WTC11 (cell line): ENCODE measurements at regions not wholly inside any gene's neighbourhood (a gene's known extent, or its start where the extent isn't known, plus 50 kb on each side); places are given as distances from the start of the nearest gene placed in this dataset.

ENCODE experiments used
- GRHL2 ChIP-seq: fragments of 250-450 bp; sonication (Bioruptor Pico); IDR thresholded peaks from 2 replicates; pipeline ENCODE4 v1.8.0; 2022; ENCODE audit warnings: mild to moderate bottlenecking, moderate library complexity; ENCODE audit not compliant: insufficient replicate concordance, severe bottlenecking
- IRF2 ChIP-seq: sonication (generic); formaldehyde crosslinking; IDR thresholded peaks from 2 replicates; pipeline ENCODE4 v1.8.0; 2022; ENCODE audit warnings: low read depth, missing genetic modification reagents, borderline replicate concordance
- KAT7 ChIP-seq: sonication (generic); formaldehyde crosslinking; IDR thresholded peaks from 2 replicates; pipeline ENCODE4 v1.8.1; 2023; ENCODE audit warnings: missing genetic modification reagents, mild to moderate bottlenecking, borderline replicate concordance
- NR2C2 ChIP-seq: sonication (generic); formaldehyde crosslinking; IDR thresholded peaks from 2 replicates; pipeline ENCODE4 v1.8.0; 2022; ENCODE audit warnings: mild to moderate bottlenecking, missing genetic modification reagents
- NR3C1 ChIP-seq: sonication (generic); formaldehyde crosslinking; conservative IDR thresholded peaks from 2 replicates; pipeline ENCODE4 v1.8.1; 2023; ENCODE audit warnings: low read depth, mild to moderate bottlenecking, missing genetic modification reagents
- ZNF138 ChIP-seq: sonication (generic); formaldehyde crosslinking; conservative IDR thresholded peaks from 2 replicates; pipeline ENCODE4 v1.8.1; 2022; ENCODE audit warnings: mild to moderate bottlenecking, moderate library complexity, missing genetic modification reagents
- TF ChIP-seq, protein P1 (sequence below): sonication (generic); formaldehyde crosslinking; IDR thresholded peaks from 2 replicates; pipeline ENCODE4 v1.8.1; 2023; ENCODE audit warnings: mild to moderate bottlenecking, missing genetic modification reagents, borderline replicate concordance
- TF ChIP-seq, protein P2 (sequence below): sonication (generic); formaldehyde crosslinking; IDR thresholded peaks from 2 replicates; pipeline ENCODE4 v1.8.0; 2022; ENCODE audit warnings: mild to moderate bottlenecking, missing genetic modification reagents
- TF ChIP-seq, protein P3 (sequence below): sonication (generic); formaldehyde crosslinking; IDR thresholded peaks from 2 replicates; pipeline ENCODE4 v1.8.1; 2022; ENCODE audit warnings: mild to moderate bottlenecking, missing genetic modification reagents, moderate library complexity, borderline replicate concordance
- TF ChIP-seq, protein P4 (sequence below): sonication (generic); formaldehyde crosslinking; IDR thresholded peaks from 2 replicates; pipeline ENCODE4 v1.8.1; 2023; ENCODE audit warnings: mild to moderate bottlenecking, missing genetic modification reagents
- TF ChIP-seq, protein P5 (sequence below): fragments of 200-600 bp; IDR thresholded peaks from 2 replicates; pipeline ENCODE4 v1.8.0; 2022; ENCODE audit warnings: antibody characterized with exemption
- TF ChIP-seq, protein P6 (sequence below): sonication (generic); formaldehyde crosslinking; IDR thresholded peaks from 2 replicates; pipeline ENCODE4 v1.8.0; 2023; ENCODE audit warnings: missing genetic modification reagents
- TF ChIP-seq, protein P7 (sequence below): sonication (generic); formaldehyde crosslinking; IDR thresholded peaks from 2 replicates; pipeline ENCODE4 v1.8.1; 2023; ENCODE audit warnings: mild to moderate bottlenecking, missing genetic modification reagents, moderate library complexity
- TF ChIP-seq, protein P8 (sequence below): fragments of 250-450 bp; sonication (Bioruptor Pico); IDR thresholded peaks from 2 replicates; pipeline ENCODE4 v1.9.0; 2021; ENCODE audit warnings: moderate library complexity, mild to moderate bottlenecking, inconsistent platforms, borderline replicate concordance

DNA sequence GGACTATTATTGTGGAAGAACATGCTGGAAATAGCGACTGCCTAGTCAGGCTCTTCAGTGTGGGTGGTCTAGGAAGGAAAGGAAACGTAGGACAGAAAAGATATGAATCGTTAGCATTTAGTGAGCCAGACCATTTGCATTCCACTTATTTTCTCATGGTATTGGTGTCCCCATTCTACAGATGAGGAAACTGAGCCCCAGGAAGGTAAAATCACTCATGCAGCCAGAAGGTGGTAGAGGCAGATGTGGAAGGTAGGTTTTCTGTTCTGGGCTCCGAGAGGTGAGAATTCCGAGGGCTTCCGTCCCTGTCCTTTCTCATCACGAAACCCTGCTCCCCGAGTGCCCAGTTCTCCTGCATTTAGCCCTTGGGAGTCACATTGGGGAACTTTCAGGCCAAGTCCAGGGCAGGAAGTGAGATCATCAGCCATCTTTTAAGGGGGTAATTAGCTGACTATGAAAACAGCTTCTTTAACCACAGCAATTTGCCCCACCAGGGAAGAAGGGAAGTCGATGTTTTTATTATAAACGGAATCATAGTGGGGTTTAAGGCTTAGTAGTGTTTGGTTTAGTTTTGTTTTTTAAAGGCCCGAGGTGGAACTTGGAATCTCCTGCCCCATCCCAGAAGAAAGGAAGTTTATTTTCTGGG, 110.7 kb upstream of the IRX3 start (continued):
- TF ChIP-seq, protein P1, sequence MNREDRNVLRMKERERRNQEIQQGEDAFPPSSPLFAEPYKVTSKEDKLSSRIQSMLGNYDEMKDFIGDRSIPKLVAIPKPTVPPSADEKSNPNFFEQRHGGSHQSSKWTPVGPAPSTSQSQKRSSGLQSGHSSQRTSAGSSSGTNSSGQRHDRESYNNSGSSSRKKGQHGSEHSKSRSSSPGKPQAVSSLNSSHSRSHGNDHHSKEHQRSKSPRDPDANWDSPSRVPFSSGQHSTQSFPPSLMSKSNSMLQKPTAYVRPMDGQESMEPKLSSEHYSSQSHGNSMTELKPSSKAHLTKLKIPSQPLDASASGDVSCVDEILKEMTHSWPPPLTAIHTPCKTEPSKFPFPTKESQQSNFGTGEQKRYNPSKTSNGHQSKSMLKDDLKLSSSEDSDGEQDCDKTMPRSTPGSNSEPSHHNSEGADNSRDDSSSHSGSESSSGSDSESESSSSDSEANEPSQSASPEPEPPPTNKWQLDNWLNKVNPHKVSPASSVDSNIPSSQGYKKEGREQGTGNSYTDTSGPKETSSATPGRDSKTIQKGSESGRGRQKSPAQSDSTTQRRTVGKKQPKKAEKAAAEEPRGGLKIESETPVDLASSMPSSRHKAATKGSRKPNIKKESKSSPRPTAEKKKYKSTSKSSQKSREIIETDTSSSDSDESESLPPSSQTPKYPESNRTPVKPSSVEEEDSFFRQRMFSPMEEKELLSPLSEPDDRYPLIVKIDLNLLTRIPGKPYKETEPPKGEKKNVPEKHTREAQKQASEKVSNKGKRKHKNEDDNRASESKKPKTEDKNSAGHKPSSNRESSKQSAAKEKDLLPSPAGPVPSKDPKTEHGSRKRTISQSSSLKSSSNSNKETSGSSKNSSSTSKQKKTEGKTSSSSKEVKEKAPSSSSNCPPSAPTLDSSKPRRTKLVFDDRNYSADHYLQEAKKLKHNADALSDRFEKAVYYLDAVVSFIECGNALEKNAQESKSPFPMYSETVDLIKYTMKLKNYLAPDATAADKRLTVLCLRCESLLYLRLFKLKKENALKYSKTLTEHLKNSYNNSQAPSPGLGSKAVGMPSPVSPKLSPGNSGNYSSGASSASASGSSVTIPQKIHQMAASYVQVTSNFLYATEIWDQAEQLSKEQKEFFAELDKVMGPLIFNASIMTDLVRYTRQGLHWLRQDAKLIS (CRISPR knock-in tag), result no peak
- TF ChIP-seq, protein P2, sequence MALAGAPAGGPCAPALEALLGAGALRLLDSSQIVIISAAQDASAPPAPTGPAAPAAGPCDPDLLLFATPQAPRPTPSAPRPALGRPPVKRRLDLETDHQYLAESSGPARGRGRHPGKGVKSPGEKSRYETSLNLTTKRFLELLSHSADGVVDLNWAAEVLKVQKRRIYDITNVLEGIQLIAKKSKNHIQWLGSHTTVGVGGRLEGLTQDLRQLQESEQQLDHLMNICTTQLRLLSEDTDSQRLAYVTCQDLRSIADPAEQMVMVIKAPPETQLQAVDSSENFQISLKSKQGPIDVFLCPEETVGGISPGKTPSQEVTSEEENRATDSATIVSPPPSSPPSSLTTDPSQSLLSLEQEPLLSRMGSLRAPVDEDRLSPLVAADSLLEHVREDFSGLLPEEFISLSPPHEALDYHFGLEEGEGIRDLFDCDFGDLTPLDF (CRISPR knock-in tag), result no peak
- TF ChIP-seq, protein P3, sequence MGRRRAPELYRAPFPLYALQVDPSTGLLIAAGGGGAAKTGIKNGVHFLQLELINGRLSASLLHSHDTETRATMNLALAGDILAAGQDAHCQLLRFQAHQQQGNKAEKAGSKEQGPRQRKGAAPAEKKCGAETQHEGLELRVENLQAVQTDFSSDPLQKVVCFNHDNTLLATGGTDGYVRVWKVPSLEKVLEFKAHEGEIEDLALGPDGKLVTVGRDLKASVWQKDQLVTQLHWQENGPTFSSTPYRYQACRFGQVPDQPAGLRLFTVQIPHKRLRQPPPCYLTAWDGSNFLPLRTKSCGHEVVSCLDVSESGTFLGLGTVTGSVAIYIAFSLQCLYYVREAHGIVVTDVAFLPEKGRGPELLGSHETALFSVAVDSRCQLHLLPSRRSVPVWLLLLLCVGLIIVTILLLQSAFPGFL, result no peak
- TF ChIP-seq, protein P4, sequence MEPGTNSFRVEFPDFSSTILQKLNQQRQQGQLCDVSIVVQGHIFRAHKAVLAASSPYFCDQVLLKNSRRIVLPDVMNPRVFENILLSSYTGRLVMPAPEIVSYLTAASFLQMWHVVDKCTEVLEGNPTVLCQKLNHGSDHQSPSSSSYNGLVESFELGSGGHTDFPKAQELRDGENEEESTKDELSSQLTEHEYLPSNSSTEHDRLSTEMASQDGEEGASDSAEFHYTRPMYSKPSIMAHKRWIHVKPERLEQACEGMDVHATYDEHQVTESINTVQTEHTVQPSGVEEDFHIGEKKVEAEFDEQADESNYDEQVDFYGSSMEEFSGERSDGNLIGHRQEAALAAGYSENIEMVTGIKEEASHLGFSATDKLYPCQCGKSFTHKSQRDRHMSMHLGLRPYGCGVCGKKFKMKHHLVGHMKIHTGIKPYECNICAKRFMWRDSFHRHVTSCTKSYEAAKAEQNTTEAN (CRISPR knock-in tag), result no peak
- TF ChIP-seq, protein P5, sequence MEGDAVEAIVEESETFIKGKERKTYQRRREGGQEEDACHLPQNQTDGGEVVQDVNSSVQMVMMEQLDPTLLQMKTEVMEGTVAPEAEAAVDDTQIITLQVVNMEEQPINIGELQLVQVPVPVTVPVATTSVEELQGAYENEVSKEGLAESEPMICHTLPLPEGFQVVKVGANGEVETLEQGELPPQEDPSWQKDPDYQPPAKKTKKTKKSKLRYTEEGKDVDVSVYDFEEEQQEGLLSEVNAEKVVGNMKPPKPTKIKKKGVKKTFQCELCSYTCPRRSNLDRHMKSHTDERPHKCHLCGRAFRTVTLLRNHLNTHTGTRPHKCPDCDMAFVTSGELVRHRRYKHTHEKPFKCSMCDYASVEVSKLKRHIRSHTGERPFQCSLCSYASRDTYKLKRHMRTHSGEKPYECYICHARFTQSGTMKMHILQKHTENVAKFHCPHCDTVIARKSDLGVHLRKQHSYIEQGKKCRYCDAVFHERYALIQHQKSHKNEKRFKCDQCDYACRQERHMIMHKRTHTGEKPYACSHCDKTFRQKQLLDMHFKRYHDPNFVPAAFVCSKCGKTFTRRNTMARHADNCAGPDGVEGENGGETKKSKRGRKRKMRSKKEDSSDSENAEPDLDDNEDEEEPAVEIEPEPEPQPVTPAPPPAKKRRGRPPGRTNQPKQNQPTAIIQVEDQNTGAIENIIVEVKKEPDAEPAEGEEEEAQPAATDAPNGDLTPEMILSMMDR, result no peak
- TF ChIP-seq IRF2 (no peak), GRHL2 (CRISPR knock-in tag) (no peak), NR2C2 (CRISPR knock-in tag) (no peak), ZNF138 (no peak), NR3C1 (no peak), KAT7 (CRISPR knock-in tag) (no peak)
- TF ChIP-seq, protein P6, sequence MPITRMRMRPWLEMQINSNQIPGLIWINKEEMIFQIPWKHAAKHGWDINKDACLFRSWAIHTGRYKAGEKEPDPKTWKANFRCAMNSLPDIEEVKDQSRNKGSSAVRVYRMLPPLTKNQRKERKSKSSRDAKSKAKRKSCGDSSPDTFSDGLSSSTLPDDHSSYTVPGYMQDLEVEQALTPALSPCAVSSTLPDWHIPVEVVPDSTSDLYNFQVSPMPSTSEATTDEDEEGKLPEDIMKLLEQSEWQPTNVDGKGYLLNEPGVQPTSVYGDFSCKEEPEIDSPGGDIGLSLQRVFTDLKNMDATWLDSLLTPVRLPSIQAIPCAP (CRISPR knock-in tag), result no peak
- TF ChIP-seq, protein P7, sequence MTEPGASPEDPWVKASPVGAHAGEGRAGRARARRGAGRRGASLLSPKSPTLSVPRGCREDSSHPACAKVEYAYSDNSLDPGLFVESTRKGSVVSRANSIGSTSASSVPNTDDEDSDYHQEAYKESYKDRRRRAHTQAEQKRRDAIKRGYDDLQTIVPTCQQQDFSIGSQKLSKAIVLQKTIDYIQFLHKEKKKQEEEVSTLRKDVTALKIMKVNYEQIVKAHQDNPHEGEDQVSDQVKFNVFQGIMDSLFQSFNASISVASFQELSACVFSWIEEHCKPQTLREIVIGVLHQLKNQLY (CRISPR knock-in tag), result no peak
- TF ChIP-seq, protein P8, sequence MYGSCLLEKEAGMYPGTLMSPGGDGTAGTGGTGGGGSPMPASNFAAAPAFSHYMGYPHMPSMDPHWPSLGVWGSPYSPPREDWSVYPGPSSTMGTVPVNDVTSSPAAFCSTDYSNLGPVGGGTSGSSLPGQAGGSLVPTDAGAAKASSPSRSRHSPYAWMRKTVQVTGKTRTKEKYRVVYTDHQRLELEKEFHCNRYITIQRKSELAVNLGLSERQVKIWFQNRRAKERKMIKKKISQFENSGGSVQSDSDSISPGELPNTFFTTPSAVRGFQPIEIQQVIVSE (CRISPR knock-in tag), result no peak
